Tibial nerve (tissue), 4 donors: ENCODE measurements at regions not wholly inside any gene's neighbourhood (a gene's known extent, or its start where the extent isn't known, plus 50 kb on each side); places are given as distances from the start of the nearest gene placed in this dataset.

Experiments used
- EP300 ChIP-seq, 2 donors: sonication (generic); formaldehyde crosslinking; IDR thresholded peaks; one replicate each; pipeline ENCODE4 v1.6.1; 2017; ENCODE audit warnings: antibody characterized with exemption in 2 of 2, mild to moderate bottlenecking in 1 of 2
- POLR2A ChIP-seq, 2 donors: fragments of 450-650 bp; IDR thresholded peaks; one replicate each; pipeline ENCODE4 v1.6.1; 2017; ENCODE audit warnings: antibody characterized with exemption in 2 of 2, mild to moderate bottlenecking in 2 of 2, moderate library complexity in 2 of 2
- TF ChIP-seq, protein P1 (sequence below), 5 experiments: fragments of 200-600 bp in 3 of 5; fragments of 450-650 bp in 2 of 5; sonication (generic) in 3 of 5; IDR thresholded peaks; one replicate each; pipeline ENCODE4 v1.5.1; 2016 to 2019; ENCODE audit warnings: antibody characterized with exemption in 5 of 5, mild to moderate bottlenecking in 3 of 5, moderate library complexity in 2 of 5

DNA sequence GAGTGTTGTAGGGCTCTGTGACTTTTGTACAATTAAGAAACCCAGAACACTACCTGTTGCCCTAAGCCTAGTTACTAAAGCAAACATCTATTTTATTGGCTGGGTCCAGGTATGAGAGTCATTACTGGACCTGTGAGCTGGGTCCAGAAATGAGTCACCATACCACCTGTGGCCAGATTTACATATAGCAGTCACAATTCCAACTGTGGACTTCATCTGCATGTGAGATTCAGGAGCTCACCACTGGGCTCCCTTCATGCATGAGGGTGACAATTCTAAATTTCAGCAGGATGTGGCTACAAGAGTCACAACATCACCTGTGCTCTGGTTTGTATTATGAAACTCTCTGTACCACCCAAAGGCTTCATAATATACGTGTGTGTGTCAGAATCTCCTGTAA lies 2038.0 kb downstream of the TP53TG3F start:
- TF ChIP-seq, protein P1, sequence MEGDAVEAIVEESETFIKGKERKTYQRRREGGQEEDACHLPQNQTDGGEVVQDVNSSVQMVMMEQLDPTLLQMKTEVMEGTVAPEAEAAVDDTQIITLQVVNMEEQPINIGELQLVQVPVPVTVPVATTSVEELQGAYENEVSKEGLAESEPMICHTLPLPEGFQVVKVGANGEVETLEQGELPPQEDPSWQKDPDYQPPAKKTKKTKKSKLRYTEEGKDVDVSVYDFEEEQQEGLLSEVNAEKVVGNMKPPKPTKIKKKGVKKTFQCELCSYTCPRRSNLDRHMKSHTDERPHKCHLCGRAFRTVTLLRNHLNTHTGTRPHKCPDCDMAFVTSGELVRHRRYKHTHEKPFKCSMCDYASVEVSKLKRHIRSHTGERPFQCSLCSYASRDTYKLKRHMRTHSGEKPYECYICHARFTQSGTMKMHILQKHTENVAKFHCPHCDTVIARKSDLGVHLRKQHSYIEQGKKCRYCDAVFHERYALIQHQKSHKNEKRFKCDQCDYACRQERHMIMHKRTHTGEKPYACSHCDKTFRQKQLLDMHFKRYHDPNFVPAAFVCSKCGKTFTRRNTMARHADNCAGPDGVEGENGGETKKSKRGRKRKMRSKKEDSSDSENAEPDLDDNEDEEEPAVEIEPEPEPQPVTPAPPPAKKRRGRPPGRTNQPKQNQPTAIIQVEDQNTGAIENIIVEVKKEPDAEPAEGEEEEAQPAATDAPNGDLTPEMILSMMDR (IDR thresholded peaks at IDR 0.05) = no peak
- no peak for TF ChIP-seq POLR2A (IDR thresholded peaks at IDR 0.05)
- no peak for TF ChIP-seq EP300 (IDR thresholded peaks at IDR 0.05)
